ENCODE measurements at regions not wholly inside any gene's neighbourhood (a gene's known extent, or its start where the extent isn't known, plus 50 kb on each side); places are given as distances from the start of the nearest gene placed in this dataset.

DNA sequence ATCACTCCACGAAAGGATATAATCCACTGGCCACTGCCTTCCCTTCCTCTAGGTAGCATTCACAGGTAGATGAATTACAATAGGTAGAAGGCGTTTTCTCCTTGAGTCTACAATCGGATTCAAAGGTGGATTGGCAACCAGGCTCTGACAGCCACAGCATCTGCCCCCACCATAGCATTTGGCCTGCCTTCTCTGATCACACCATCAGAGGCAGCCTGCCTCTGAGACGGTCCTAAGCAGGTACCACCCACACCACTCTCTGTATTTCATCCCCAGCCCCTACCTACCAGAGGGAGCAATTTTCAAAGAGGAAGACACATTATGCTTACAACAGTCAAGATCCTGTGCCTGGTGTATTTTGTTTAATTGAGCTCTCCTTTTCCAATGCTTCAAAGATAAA, 210.5 kb upstream of the SPTLC3 start:
- TF ChIP-seq, protein P1, sequence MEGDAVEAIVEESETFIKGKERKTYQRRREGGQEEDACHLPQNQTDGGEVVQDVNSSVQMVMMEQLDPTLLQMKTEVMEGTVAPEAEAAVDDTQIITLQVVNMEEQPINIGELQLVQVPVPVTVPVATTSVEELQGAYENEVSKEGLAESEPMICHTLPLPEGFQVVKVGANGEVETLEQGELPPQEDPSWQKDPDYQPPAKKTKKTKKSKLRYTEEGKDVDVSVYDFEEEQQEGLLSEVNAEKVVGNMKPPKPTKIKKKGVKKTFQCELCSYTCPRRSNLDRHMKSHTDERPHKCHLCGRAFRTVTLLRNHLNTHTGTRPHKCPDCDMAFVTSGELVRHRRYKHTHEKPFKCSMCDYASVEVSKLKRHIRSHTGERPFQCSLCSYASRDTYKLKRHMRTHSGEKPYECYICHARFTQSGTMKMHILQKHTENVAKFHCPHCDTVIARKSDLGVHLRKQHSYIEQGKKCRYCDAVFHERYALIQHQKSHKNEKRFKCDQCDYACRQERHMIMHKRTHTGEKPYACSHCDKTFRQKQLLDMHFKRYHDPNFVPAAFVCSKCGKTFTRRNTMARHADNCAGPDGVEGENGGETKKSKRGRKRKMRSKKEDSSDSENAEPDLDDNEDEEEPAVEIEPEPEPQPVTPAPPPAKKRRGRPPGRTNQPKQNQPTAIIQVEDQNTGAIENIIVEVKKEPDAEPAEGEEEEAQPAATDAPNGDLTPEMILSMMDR (IDR thresholded peaks at IDR 0.05; ENCODE audit: insufficient read depth, low read length, poor library complexity, severe bottlenecking), result no peak
- TF ChIP-seq EZH2phosphoT487 (conservative IDR thresholded peaks at IDR 0.05; ENCODE audit: low read length), result no peak
- Histone ChIP-seq H3K4me3 (ENCODE audit: insufficient read depth, low read length, poor library complexity, severe bottlenecking) (no peak overlapping the region), H3K27ac (ENCODE audit: low read depth, low read length) (no peak overlapping the region), H3K36me3 (ENCODE audit: low read length) (no peaks in the 10 kb centered on the region), H3K27me3 (ENCODE audit: low read length) (no peaks in the 10 kb centered on the region), H3K9ac (ENCODE audit: low read length) (no peak overlapping the region), H3F3A (ENCODE audit: insufficient read depth) (no peaks in the 10 kb centered on the region), H2AFZ (ENCODE audit: low read depth, low read length, severe bottlenecking) (no peak overlapping the region), H4K20me1 (ENCODE audit: low read depth, low read length) (no peaks in the 10 kb centered on the region), H3K9me2 (replicated peaks; ENCODE audit: insufficient read depth, low read length) (no peaks in the 10 kb centered on the region; the same call in 1 of the 2 replicates), H3K9me3 (ENCODE audit: insufficient read depth, low read length) (no peaks in the 10 kb centered on the region), H3K4me2 (ENCODE audit: low read depth, low read length, poor library complexity, severe bottlenecking) (no peak overlapping the region), H3K79me2 (ENCODE audit: insufficient read depth, low read length) (no peaks in the 10 kb centered on the region)

DNA sequence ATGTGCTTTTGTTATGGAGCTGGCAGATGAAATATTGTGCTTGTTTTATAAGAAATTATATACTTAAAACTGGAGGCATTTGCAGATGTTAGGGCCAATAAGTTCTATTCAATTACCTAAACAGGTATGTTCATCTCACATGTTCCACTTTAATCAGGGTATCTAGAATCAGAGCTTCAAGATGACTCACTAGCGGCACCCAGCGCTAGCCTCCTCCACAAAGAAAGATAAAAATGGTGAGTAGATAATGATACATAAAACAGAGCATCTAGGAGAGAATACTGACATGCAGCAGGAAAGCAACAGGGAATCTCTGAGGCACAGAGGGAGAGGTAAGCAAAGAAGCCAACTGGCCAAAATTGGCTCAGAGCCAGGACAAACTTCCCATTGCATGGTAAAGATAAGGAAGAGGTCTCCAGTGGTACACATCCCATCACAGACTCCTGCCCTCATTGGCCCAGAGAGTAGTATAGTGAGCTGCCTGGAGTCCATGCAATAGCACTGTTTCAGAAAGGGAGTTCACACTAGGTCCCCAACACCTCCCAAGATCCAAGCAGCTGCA, 200.7 kb upstream of the SPTLC3 start:
- no peaks in the 10 kb centered on the region for H4K20me1 ChIP-seq (ENCODE audit: low read depth, low read length)
- H3K27ac ChIP-seq (ENCODE audit: low read depth, low read length), result no peak overlapping the region
- H2AFZ ChIP-seq (ENCODE audit: low read depth, low read length, severe bottlenecking), result no peak overlapping the region
- no peaks in the 10 kb centered on the region for H3F3A ChIP-seq (ENCODE audit: insufficient read depth)
- H3K4me3 ChIP-seq (ENCODE audit: insufficient read depth, low read length, poor library complexity, severe bottlenecking), result no peak overlapping the region
- H3K36me3 ChIP-seq (ENCODE audit: low read length), result no peaks in the 10 kb centered on the region
- H3K4me2 ChIP-seq (ENCODE audit: low read depth, low read length, poor library complexity, severe bottlenecking), result no peak overlapping the region
- H3K9ac ChIP-seq (ENCODE audit: low read length), result no peak overlapping the region
- TF ChIP-seq, protein P1 (IDR thresholded peaks at IDR 0.05; ENCODE audit: insufficient read depth, low read length, poor library complexity, severe bottlenecking), result no peak
- no peak for TF ChIP-seq EZH2phosphoT487 (conservative IDR thresholded peaks at IDR 0.05; ENCODE audit: low read length)
- H3K9me3 ChIP-seq (ENCODE audit: insufficient read depth, low read length), result no peaks in the 10 kb centered on the region
- no peaks in the 10 kb centered on the region for H3K79me2 ChIP-seq (ENCODE audit: insufficient read depth, low read length)
- no peaks in the 10 kb centered on the region for H3K9me2 ChIP-seq (replicated peaks; ENCODE audit: insufficient read depth, low read length)
- no peaks in the 10 kb centered on the region for H3K27me3 ChIP-seq (ENCODE audit: low read length)

DNA sequence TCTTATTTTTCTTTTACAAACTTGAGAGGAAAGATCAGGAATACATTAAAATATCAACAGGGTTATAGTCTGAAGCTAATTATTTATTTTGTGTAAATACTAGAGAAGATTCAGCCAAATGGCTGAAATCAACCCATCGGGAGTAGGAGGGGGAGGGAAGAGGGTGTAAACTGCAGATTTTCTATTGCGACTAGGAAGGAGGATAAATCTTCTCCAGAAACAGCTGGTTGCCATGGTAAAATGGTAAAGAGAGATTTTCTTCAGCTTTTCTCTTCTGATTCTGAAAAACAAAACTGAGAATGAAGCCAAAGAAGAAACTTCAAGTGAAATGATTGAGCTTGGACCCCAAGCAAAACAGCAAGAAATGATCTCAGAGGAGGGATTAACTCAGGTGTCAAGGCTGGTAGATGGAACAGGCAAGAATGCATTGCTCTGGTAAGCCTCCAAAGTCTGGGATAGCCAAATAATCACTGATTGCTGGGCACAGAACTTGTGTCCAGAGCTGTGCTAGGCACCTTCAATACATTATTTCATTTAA, 193.5 kb upstream of the SPTLC3 start:
- Histone ChIP-seq H3K4me3 (ENCODE audit: insufficient read depth, low read length, poor library complexity, severe bottlenecking) (no peak overlapping the region), H3K79me2 (ENCODE audit: insufficient read depth, low read length) (no peaks in the 10 kb centered on the region), H3K36me3 (ENCODE audit: low read length) (no peaks in the 10 kb centered on the region), H4K20me1 (ENCODE audit: low read depth, low read length) (no peaks in the 10 kb centered on the region), H3K4me2 (ENCODE audit: low read depth, low read length, poor library complexity, severe bottlenecking) (no peak overlapping the region), H3F3A (ENCODE audit: insufficient read depth) (no peaks in the 10 kb centered on the region), H3K9me3 (ENCODE audit: insufficient read depth, low read length) (no peaks in the 10 kb centered on the region), H3K27me3 (ENCODE audit: low read length) (no peaks in the 10 kb centered on the region), H3K9ac (ENCODE audit: low read length) (no peak overlapping the region), H3K27ac (ENCODE audit: low read depth, low read length) (no peak overlapping the region), H3K9me2 (replicated peaks; ENCODE audit: insufficient read depth, low read length) (no peaks in the 10 kb centered on the region), H2AFZ (ENCODE audit: low read depth, low read length, severe bottlenecking) (no peak overlapping the region)
- no peak for TF ChIP-seq EZH2phosphoT487 (conservative IDR thresholded peaks at IDR 0.05; ENCODE audit: low read length)
- TF ChIP-seq, protein P1 (IDR thresholded peaks at IDR 0.05; ENCODE audit: insufficient read depth, low read length, poor library complexity, severe bottlenecking), result no peak
